ENCODE measurements at regions not wholly inside any gene's neighbourhood (a gene's known extent, or its start where the extent isn't known, plus 50 kb on each side); places are given as distances from the start of the nearest gene placed in this dataset.
A peak's percentile ranks its signal among the peaks of the same experiment; 100 is the strongest.

GRCh38 chr4:123125477-123125876 lies 203.1 kb upstream of the NUDT6 start:
- Mint-ChIP-seq H3K4me1 (no peaks in the 10 kb centered on the region), H3K4me3 (no peak overlapping the region), H3K27me3 (no peaks in the 10 kb centered on the region), H3K9me3 (peaks cover 0 to 4% (median 0%) of the 10 kb centered on the region in 8 donors), H3K36me3 (peaks cover 18 to 32% of the 10 kb centered on the region in 2 donors), H3K27ac (peak overlapping the region in 1 of 7 donors; percentile 16)
- POLR2A ChIA-PET (ENCODE audit: partially characterized antibody): interaction anchor here (1.1 kb wide), 1 partner anchor 9 kb away, joined by 3 read pairs; no protein-coding TSS in a partner anchor
- H3K9me3 ChIP-seq (ENCODE audit: control insufficient read depth in 1 of 2, low read length in 2 of 2): no peaks in the 10 kb centered on the region
- no peak overlapping the region for H3K27ac ChIP-seq (ENCODE audit: low read depth, low read length)
- no peaks in the 10 kb centered on the region for H3K4me1 ChIP-seq (ENCODE audit: insufficient read depth, low read length)
- DNase-seq: no peak
- intact Hi-C loops (cut with micrococcal nuclease): no loop called here
- H3K36me3 ChIP-seq (ENCODE audit: insufficient read depth, low read length): no peaks in the 10 kb centered on the region
- H3K27me3 ChIP-seq (ENCODE audit: insufficient read depth, low read length): no peaks in the 10 kb centered on the region
- H3K4me3 ChIP-seq (ENCODE audit: low read length in 2 of 2): no peak overlapping the region
- CTCF ChIA-PET (ENCODE audit: partially characterized antibody): no interaction called here

DNA sequence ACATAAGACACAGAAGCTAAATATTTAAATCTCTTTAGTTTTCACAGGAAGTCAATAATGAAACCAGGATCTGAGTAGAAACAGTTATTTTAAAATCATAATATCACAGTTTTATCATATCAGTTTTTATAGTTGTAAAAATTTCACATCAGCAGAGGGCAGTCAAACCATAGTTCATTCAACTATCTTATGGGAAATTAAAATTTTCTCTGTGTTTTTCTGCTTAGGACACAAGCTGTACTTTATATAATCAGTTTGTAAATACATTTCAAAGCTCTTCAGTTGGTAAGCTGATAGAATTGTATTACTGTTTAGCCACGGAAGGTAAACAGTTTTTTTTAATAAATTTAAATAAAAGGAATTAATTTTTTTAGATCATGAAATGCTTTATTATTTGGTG lies 204.8 kb upstream of the NUDT6 start:
- ChIA-PET CTCF (ENCODE audit: partially characterized antibody) (interaction anchor here (1.0 kb wide), 1 partner anchor 26 kb away, joined by 3 read pairs; no protein-coding TSS in a partner anchor), POLR2A (ENCODE audit: partially characterized antibody) (no interaction called here)
- Mint-ChIP-seq H3K4me1 (no peaks in the 10 kb centered on the region), H3K9me3 (peaks cover 0 to 4% (median 0%) of the 10 kb centered on the region in 8 donors), H3K36me3 (peaks cover 12 to 32% of the 10 kb centered on the region in 2 donors), H3K27ac (peak overlapping the region in 1 of 7 donors; percentile 23), H3K4me3 (no peak overlapping the region), H3K27me3 (no peaks in the 10 kb centered on the region)
- no peaks in the 10 kb centered on the region for H3K36me3 ChIP-seq (ENCODE audit: insufficient read depth, low read length)
- H3K27me3 ChIP-seq (ENCODE audit: insufficient read depth, low read length): no peaks in the 10 kb centered on the region
- no peaks in the 10 kb centered on the region for H3K9me3 ChIP-seq (ENCODE audit: control insufficient read depth in 1 of 2, low read length in 2 of 2)
- intact Hi-C loops (cut with micrococcal nuclease): no loop called here
- no peak for DNase-seq
- H3K4me3 ChIP-seq (ENCODE audit: low read length in 2 of 2): no peak overlapping the region
- no peaks in the 10 kb centered on the region for H3K4me1 ChIP-seq (ENCODE audit: insufficient read depth, low read length)
- H3K27ac ChIP-seq (ENCODE audit: low read depth, low read length): no peak overlapping the region

GRCh38 chr4:123127875-123128274 lies 205.5 kb upstream of the NUDT6 start:
- Mint-ChIP-seq H3K27ac (no peak overlapping the region), H3K36me3 (peaks cover 12 to 33% of the 10 kb centered on the region in 2 donors), H3K4me3 (no peak overlapping the region), H3K4me1 (no peaks in the 10 kb centered on the region), H3K9me3 (peaks cover 0 to 4% (median 0%) of the 10 kb centered on the region in 8 donors), H3K27me3 (no peaks in the 10 kb centered on the region)
- H3K9me3 ChIP-seq (ENCODE audit: control insufficient read depth in 1 of 2, low read length in 2 of 2): no peaks in the 10 kb centered on the region
- H3K27me3 ChIP-seq (ENCODE audit: insufficient read depth, low read length): no peaks in the 10 kb centered on the region
- no peak overlapping the region for H3K4me3 ChIP-seq (ENCODE audit: low read length in 2 of 2)
- POLR2A ChIA-PET (ENCODE audit: partially characterized antibody): no interaction called here
- CTCF ChIA-PET (ENCODE audit: partially characterized antibody): interaction anchor here (1.0 kb wide), 1 partner anchor 27 kb away, joined by 3 read pairs; no protein-coding TSS in a partner anchor
- no peak for DNase-seq
- H3K27ac ChIP-seq (ENCODE audit: low read depth, low read length): no peak overlapping the region
- intact Hi-C loops (cut with micrococcal nuclease): no loop called here
- no peaks in the 10 kb centered on the region for H3K4me1 ChIP-seq (ENCODE audit: insufficient read depth, low read length)
- H3K36me3 ChIP-seq (ENCODE audit: insufficient read depth, low read length): no peaks in the 10 kb centered on the region

GRCh38 chr4:123133397-123134050 lies 211.1 kb upstream of the NUDT6 start:
- peaks cover 11 to 28% of the 10 kb centered on the region in 2 donors for H3K36me3 Mint-ChIP-seq
- POLR2A ChIA-PET (ENCODE audit: partially characterized antibody): no interaction called here

GRCh38 chr4:123144616-123145015 lies 222.2 kb upstream of the NUDT6 start:
- Histone ChIP-seq H3K36me3 (ENCODE audit: insufficient read depth, low read length) (no peaks in the 10 kb centered on the region), H3K4me3 (ENCODE audit: low read length in 2 of 2) (no peak overlapping the region), H3K4me1 (ENCODE audit: insufficient read depth, low read length) (no peaks in the 10 kb centered on the region), H3K27ac (ENCODE audit: low read depth, low read length) (no peak overlapping the region), H3K27me3 (ENCODE audit: insufficient read depth, low read length) (no peaks in the 10 kb centered on the region), H3K9me3 (ENCODE audit: control insufficient read depth in 1 of 2, low read length in 2 of 2) (no peaks in the 10 kb centered on the region)
- DNase-seq: no peak
- intact Hi-C loops (cut with micrococcal nuclease): no loop called here
- ChIA-PET POLR2A (ENCODE audit: partially characterized antibody) (no interaction called here), CTCF (ENCODE audit: partially characterized antibody) (no interaction called here)
- peaks cover 27 to 50% of the 10 kb centered on the region in 2 donors for H3K36me3 Mint-ChIP-seq
- H3K9me3 Mint-ChIP-seq: peaks cover 0 to 5% (median 1%) of the 10 kb centered on the region in 8 donors
- H3K27ac Mint-ChIP-seq: no peak overlapping the region
- no peaks in the 10 kb centered on the region for H3K27me3 Mint-ChIP-seq
- peaks cover 0 to 1% (median 0%) of the 10 kb centered on the region in 4 donors for H3K4me1 Mint-ChIP-seq
- no peak overlapping the region for H3K4me3 Mint-ChIP-seq

More at GRCh38 chr4:123133397-123134050, 211.1 kb upstream of the NUDT6 start:
- intact Hi-C loops (cut with micrococcal nuclease): no loop called here
- CTCF ChIA-PET (ENCODE audit: partially characterized antibody): no interaction called here
- no peak for DNase-seq
- Mint-ChIP-seq H3K9me3 (no peaks in the 10 kb centered on the region), H3K27ac (no peak overlapping the region), H3K4me3 (no peak overlapping the region), H3K4me1 (no peaks in the 10 kb centered on the region), H3K27me3 (no peaks in the 10 kb centered on the region)
- Histone ChIP-seq H3K9me3 (ENCODE audit: control insufficient read depth in 1 of 2, low read length in 2 of 2) (no peaks in the 10 kb centered on the region), H3K4me1 (ENCODE audit: insufficient read depth, low read length) (no peaks in the 10 kb centered on the region), H3K27me3 (ENCODE audit: insufficient read depth, low read length) (no peaks in the 10 kb centered on the region), H3K27ac (ENCODE audit: low read depth, low read length) (no peak overlapping the region), H3K36me3 (ENCODE audit: insufficient read depth, low read length) (no peaks in the 10 kb centered on the region), H3K4me3 (ENCODE audit: low read length in 2 of 2) (no peak overlapping the region)

GRCh38 chr4:123158576-123158975 lies 236.2 kb upstream of the NUDT6 start:
- Histone ChIP-seq H3K27me3 (ENCODE audit: insufficient read depth, low read length) (no peaks in the 10 kb centered on the region), H3K9me3 (ENCODE audit: control insufficient read depth in 1 of 2, low read length in 2 of 2) (no peaks in the 10 kb centered on the region), H3K27ac (ENCODE audit: low read depth, low read length) (no peak overlapping the region), H3K4me1 (ENCODE audit: insufficient read depth, low read length) (no peaks in the 10 kb centered on the region), H3K4me3 (ENCODE audit: low read length in 2 of 2) (no peak overlapping the region), H3K36me3 (ENCODE audit: insufficient read depth, low read length) (no peaks in the 10 kb centered on the region)
- Mint-ChIP-seq H3K4me1 (peaks cover 0 to 4% (median 3%) of the 10 kb centered on the region in 4 donors), H3K4me3 (no peak overlapping the region), H3K36me3 (peaks cover 0 to 3% of the 10 kb centered on the region in 2 donors), H3K27me3 (no peaks in the 10 kb centered on the region), H3K9me3 (no peaks in the 10 kb centered on the region), H3K27ac (no peak overlapping the region)
- intact Hi-C loops (cut with micrococcal nuclease): no loop called here
- CTCF ChIA-PET (ENCODE audit: partially characterized antibody): no interaction called here
- DNase-seq: no peak
- POLR2A ChIA-PET (ENCODE audit: partially characterized antibody): no interaction called here

- no peaks in the 10 kb centered on the region for H3K4me1 ChIP-seq (ENCODE audit: insufficient read depth, low read length)
- no peaks in the 10 kb centered on the region for H3K9me3 ChIP-seq (ENCODE audit: control insufficient read depth in 1 of 2, low read length in 2 of 2)
- Mint-ChIP-seq H3K4me1 (peaks cover 0 to 4% (median 3%) of the 10 kb centered on the region in 4 donors), H3K27me3 (no peaks in the 10 kb centered on the region), H3K36me3 (peaks cover 0 to 3% of the 10 kb centered on the region in 2 donors), H3K27ac (no peak overlapping the region), H3K4me3 (no peak overlapping the region), H3K9me3 (no peaks in the 10 kb centered on the region)
- H3K36me3 ChIP-seq (ENCODE audit: insufficient read depth, low read length): no peaks in the 10 kb centered on the region
- CTCF ChIA-PET (ENCODE audit: partially characterized antibody): no interaction called here
- DNase-seq: no peak
- intact Hi-C loops (cut with micrococcal nuclease): no loop called here
- POLR2A ChIA-PET (ENCODE audit: partially characterized antibody): no interaction called here
- H3K27ac ChIP-seq (ENCODE audit: low read depth, low read length): no peak overlapping the region
- H3K27me3 ChIP-seq (ENCODE audit: insufficient read depth, low read length): no peaks in the 10 kb centered on the region
- H3K4me3 ChIP-seq (ENCODE audit: low read length in 2 of 2): no peak overlapping the region
These were observed 237.1 kb upstream of the NUDT6 start for GRCh38 chr4:123159479-123159878.

Measured in CD4-positive, alpha-beta memory T cell (primary cell).